ENCODE measurements at regions not wholly inside any gene's neighbourhood (a gene's known extent, or its start where the extent isn't known, plus 50 kb on each side); places are given as distances from the start of the nearest gene placed in this dataset.

DNA sequence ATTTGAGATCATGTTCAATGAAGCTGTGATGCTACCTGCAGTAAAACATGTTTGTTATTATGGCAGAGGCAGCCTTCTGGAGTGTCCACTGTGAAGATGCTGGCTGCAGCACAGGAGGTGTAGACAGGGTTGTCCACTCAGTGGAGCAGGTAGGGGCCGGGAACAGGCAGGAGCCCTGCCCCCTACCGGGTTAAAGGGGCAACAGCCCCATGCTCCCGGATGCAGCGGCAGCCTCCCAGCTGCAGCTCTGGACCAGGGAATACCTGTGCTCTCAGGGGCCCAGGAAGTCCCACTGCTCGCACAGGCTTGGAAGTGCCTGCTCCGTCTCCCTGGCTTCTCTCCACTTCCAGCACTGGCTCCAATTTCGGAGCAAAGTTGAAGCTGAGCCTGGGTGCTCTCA, 401.6 kb downstream of the FOXG1 start:
- no peak for DNase-seq
- CTCF ChIA-PET: no interaction called here
- intact Hi-C loops (cut with micrococcal nuclease): no loop called here
- Histone ChIP-seq H4K20me1 (ENCODE audit: control insufficient read depth, insufficient read depth, low read length, poor library complexity, severe bottlenecking) (no peaks in the 10 kb centered on the region), H3K4me1 (ENCODE audit: control insufficient read depth in 2 of 2, insufficient read depth in 2 of 2, low read length in 2 of 2) (no peaks in the 10 kb centered on the region), H3K27ac (ENCODE audit: low read length in 2 of 2) (no peak overlapping the region), H3K79me2 (ENCODE audit: control insufficient read depth, insufficient read depth, low read length) (no peaks in the 10 kb centered on the region), H3K27me3 (replicated peaks in 1 of 4; ENCODE audit: control extremely low read depth in 1 of 4, control insufficient read depth in 3 of 4, insufficient read depth in 4 of 4, low read length in 3 of 4) (no peaks in the 10 kb centered on the region), H3K4me2 (replicated peaks; ENCODE audit: low read depth, low read length, poor library complexity, severe bottlenecking) (no peak overlapping the region), H3K4me3 (ENCODE audit: control extremely low read depth in 1 of 5, extremely low read depth in 1 of 5, insufficient read depth in 1 of 5, low read depth in 2 of 5, low read length in 4 of 5) (no peak overlapping the region), H3K9me3 (ENCODE audit: control extremely low read depth in 1 of 3, control insufficient read depth in 2 of 3, insufficient read depth in 1 of 3, low read length in 2 of 3) (peaks cover 0 to 12% (median 0%) of the 10 kb centered on the region in 3 donors), H3K9ac (ENCODE audit: low read length) (no peak overlapping the region), H2AFZ (ENCODE audit: insufficient read depth, low read depth, low read length, poor library complexity, severe bottlenecking) (no peak overlapping the region), H3K36me3 (replicated peaks in 1 of 2; ENCODE audit: control extremely low read depth in 1 of 2, control insufficient read depth in 1 of 2, extremely low read depth in 1 of 2, insufficient read depth in 2 of 2, low read length in 1 of 2) (no peaks in the 10 kb centered on the region)
- no peaks in the 10 kb centered on the region for H3K27me3 Mint-ChIP-seq
- no peak overlapping the region for H3K27ac Mint-ChIP-seq
- 92% methylated on average over 5 of the region's 7 CpGs for WGBS (ENCODE audit: insufficient coverage)
- peaks cover 2% of the 10 kb centered on the region for H3K9me3 Mint-ChIP-seq (ENCODE audit: insufficient read depth)
- TF ChIP-seq, protein P1, sequence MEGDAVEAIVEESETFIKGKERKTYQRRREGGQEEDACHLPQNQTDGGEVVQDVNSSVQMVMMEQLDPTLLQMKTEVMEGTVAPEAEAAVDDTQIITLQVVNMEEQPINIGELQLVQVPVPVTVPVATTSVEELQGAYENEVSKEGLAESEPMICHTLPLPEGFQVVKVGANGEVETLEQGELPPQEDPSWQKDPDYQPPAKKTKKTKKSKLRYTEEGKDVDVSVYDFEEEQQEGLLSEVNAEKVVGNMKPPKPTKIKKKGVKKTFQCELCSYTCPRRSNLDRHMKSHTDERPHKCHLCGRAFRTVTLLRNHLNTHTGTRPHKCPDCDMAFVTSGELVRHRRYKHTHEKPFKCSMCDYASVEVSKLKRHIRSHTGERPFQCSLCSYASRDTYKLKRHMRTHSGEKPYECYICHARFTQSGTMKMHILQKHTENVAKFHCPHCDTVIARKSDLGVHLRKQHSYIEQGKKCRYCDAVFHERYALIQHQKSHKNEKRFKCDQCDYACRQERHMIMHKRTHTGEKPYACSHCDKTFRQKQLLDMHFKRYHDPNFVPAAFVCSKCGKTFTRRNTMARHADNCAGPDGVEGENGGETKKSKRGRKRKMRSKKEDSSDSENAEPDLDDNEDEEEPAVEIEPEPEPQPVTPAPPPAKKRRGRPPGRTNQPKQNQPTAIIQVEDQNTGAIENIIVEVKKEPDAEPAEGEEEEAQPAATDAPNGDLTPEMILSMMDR (IDR thresholded peaks at IDR 0.05): no peak
- ATAC-seq (ENCODE audit: low read depth): no peak
- no peaks in the 10 kb centered on the region for H3K4me1 Mint-ChIP-seq
- POLR2A ChIA-PET: no interaction called here
- no peak overlapping the region for H3K4me3 Mint-ChIP-seq

DNA sequence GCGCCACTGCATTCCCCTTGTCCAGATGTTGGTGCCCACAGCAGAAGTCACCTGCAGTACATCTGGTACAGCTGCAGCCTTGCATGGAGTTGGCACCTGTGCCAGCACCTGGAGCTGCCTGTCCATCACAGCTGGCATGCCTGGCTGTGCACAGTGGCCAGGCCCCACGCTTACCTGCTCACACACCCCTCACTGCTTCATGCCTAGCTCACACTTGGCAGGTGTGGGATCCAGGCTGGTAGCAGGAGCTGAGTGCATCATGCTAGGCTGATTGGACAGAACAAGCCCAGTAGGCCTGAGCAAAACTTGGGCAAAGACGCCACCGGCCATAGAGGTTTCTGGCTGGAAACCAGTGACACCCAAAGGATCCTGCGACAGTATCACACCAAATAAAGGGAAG, 402.8 kb downstream of the FOXG1 start:
- no peak overlapping the region for H3K27ac ChIP-seq (ENCODE audit: low read length in 2 of 2)
- H3K4me3 ChIP-seq (ENCODE audit: control extremely low read depth in 1 of 5, extremely low read depth in 1 of 5, insufficient read depth in 1 of 5, low read depth in 2 of 5, low read length in 4 of 5): no peak overlapping the region
- H3K4me1 ChIP-seq (ENCODE audit: control insufficient read depth in 2 of 2, insufficient read depth in 2 of 2, low read length in 2 of 2): no peaks in the 10 kb centered on the region
- ChIA-PET CTCF (no interaction called here), POLR2A (no interaction called here)
- DNase-seq (no peak), ATAC-seq (ENCODE audit: low read depth) (no peak)
- intact Hi-C loops (cut with micrococcal nuclease): no loop called here
- H3K79me2 ChIP-seq (ENCODE audit: control insufficient read depth, insufficient read depth, low read length): no peaks in the 10 kb centered on the region
- H3K4me2 ChIP-seq (replicated peaks; ENCODE audit: low read depth, low read length, poor library complexity, severe bottlenecking): no peak overlapping the region
- H4K20me1 ChIP-seq (ENCODE audit: control insufficient read depth, insufficient read depth, low read length, poor library complexity, severe bottlenecking): no peaks in the 10 kb centered on the region
- TF ChIP-seq, protein P1 (IDR thresholded peaks at IDR 0.05): no peak
- TF ChIP-seq EZH2 (IDR thresholded peaks at IDR 0.05; ENCODE audit: borderline replicate concordance, insufficient read depth, low read depth, low read length, poor library complexity, severe bottlenecking): no peak
- H3K9me3 ChIP-seq (ENCODE audit: control extremely low read depth in 1 of 3, control insufficient read depth in 2 of 3, insufficient read depth in 1 of 3, low read length in 2 of 3): peaks cover 0 to 12% (median 0%) of the 10 kb centered on the region in 3 donors
- no peak overlapping the region for H3K9ac ChIP-seq (ENCODE audit: low read length)
- Mint-ChIP-seq H3K4me3 (no peak overlapping the region), H3K9me3 (ENCODE audit: insufficient read depth) (peaks cover 2% of the 10 kb centered on the region), H3K27me3 (no peaks in the 10 kb centered on the region), H3K27ac (no peak overlapping the region), H3K4me1 (no peaks in the 10 kb centered on the region)
- no peaks in the 10 kb centered on the region for H3K36me3 ChIP-seq (replicated peaks in 1 of 2; ENCODE audit: control extremely low read depth in 1 of 2, control insufficient read depth in 1 of 2, extremely low read depth in 1 of 2, insufficient read depth in 2 of 2, low read length in 1 of 2)
- H3K27me3 ChIP-seq (replicated peaks in 1 of 4; ENCODE audit: control extremely low read depth in 1 of 4, control insufficient read depth in 3 of 4, insufficient read depth in 4 of 4, low read length in 3 of 4): no peaks in the 10 kb centered on the region
- H2AFZ ChIP-seq (ENCODE audit: insufficient read depth, low read depth, low read length, poor library complexity, severe bottlenecking): no peak overlapping the region
- WGBS (ENCODE audit: insufficient coverage): 79% methylated on average over 2 of the region's 5 CpGs

Measured in B cell (primary cell).